ENCODE measurements at regions not wholly inside any gene's neighbourhood (a gene's known extent, or its start where the extent isn't known, plus 50 kb on each side); places are given as distances from the start of the nearest gene placed in this dataset.

DNA sequence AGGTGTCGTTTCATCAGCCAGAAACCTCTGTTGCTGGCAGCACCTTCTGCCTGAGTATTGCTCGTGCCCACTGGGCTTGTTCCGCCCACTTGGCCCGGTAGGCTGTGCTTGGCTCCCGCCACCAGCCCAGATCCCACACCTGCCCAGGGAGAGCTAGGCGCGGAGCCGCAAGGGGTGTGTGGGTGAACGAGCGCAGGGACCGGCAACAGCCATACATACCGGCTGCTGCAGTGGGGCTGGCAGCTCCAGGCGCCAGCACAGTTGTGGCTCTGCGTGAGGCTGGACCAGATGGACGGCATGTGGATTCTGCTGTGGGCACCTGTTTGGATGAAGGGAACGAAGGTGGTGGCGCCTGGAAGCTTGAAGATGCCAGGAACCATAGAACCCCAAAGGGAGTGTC lies 331.5 kb upstream of the MCTP2 start (continued):
- TF ChIP-seq, protein P1, sequence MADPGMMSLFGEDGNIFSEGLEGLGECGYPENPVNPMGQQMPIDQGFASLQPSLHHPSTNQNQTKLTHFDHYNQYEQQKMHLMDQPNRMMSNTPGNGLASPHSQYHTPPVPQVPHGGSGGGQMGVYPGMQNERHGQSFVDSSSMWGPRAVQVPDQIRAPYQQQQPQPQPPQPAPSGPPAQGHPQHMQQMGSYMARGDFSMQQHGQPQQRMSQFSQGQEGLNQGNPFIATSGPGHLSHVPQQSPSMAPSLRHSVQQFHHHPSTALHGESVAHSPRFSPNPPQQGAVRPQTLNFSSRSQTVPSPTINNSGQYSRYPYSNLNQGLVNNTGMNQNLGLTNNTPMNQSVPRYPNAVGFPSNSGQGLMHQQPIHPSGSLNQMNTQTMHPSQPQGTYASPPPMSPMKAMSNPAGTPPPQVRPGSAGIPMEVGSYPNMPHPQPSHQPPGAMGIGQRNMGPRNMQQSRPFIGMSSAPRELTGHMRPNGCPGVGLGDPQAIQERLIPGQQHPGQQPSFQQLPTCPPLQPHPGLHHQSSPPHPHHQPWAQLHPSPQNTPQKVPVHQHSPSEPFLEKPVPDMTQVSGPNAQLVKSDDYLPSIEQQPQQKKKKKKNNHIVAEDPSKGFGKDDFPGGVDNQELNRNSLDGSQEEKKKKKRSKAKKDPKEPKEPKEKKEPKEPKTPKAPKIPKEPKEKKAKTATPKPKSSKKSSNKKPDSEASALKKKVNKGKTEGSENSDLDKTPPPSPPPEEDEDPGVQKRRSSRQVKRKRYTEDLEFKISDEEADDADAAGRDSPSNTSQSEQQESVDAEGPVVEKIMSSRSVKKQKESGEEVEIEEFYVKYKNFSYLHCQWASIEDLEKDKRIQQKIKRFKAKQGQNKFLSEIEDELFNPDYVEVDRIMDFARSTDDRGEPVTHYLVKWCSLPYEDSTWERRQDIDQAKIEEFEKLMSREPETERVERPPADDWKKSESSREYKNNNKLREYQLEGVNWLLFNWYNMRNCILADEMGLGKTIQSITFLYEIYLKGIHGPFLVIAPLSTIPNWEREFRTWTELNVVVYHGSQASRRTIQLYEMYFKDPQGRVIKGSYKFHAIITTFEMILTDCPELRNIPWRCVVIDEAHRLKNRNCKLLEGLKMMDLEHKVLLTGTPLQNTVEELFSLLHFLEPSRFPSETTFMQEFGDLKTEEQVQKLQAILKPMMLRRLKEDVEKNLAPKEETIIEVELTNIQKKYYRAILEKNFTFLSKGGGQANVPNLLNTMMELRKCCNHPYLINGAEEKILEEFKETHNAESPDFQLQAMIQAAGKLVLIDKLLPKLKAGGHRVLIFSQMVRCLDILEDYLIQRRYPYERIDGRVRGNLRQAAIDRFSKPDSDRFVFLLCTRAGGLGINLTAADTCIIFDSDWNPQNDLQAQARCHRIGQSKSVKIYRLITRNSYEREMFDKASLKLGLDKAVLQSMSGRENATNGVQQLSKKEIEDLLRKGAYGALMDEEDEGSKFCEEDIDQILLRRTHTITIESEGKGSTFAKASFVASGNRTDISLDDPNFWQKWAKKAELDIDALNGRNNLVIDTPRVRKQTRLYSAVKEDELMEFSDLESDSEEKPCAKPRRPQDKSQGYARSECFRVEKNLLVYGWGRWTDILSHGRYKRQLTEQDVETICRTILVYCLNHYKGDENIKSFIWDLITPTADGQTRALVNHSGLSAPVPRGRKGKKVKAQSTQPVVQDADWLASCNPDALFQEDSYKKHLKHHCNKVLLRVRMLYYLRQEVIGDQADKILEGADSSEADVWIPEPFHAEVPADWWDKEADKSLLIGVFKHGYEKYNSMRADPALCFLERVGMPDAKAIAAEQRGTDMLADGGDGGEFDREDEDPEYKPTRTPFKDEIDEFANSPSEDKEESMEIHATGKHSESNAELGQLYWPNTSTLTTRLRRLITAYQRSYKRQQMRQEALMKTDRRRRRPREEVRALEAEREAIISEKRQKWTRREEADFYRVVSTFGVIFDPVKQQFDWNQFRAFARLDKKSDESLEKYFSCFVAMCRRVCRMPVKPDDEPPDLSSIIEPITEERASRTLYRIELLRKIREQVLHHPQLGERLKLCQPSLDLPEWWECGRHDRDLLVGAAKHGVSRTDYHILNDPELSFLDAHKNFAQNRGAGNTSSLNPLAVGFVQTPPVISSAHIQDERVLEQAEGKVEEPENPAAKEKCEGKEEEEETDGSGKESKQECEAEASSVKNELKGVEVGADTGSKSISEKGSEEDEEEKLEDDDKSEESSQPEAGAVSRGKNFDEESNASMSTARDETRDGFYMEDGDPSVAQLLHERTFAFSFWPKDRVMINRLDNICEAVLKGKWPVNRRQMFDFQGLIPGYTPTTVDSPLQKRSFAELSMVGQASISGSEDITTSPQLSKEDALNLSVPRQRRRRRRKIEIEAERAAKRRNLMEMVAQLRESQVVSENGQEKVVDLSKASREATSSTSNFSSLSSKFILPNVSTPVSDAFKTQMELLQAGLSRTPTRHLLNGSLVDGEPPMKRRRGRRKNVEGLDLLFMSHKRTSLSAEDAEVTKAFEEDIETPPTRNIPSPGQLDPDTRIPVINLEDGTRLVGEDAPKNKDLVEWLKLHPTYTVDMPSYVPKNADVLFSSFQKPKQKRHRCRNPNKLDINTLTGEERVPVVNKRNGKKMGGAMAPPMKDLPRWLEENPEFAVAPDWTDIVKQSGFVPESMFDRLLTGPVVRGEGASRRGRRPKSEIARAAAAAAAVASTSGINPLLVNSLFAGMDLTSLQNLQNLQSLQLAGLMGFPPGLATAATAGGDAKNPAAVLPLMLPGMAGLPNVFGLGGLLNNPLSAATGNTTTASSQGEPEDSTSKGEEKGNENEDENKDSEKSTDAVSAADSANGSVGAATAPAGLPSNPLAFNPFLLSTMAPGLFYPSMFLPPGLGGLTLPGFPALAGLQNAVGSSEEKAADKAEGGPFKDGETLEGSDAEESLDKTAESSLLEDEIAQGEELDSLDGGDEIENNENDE (IDR thresholded peaks at IDR 0.05; ENCODE audit: insufficient replicate concordance, low read length): no peak
- TF ChIP-seq TCF12 (IDR thresholded peaks at IDR 0.05; ENCODE audit: low read depth, low read length) (no peak), CREB1 (IDR thresholded peaks at IDR 0.05) (no peak), CHD1 (IDR thresholded peaks at IDR 0.05; ENCODE audit: low read depth, low read length) (no peak), ASH2L (IDR thresholded peaks at IDR 0.05; ENCODE audit: low read length) (no peak), RFX5 (IDR thresholded peaks at IDR 0.05; ENCODE audit: borderline replicate concordance, low read depth, low read length) (no peak), EGR1 (IDR thresholded peaks at IDR 0.05; ENCODE audit: borderline replicate concordance, low read depth, low read length) (no peak), TAF7 (optimal IDR thresholded peaks at IDR 0.05; ENCODE audit: borderline replicate concordance, low read depth, low read length) (no peak), CTBP2 (IDR thresholded peaks at IDR 0.05; ENCODE audit: borderline replicate concordance, insufficient read depth, insufficient read length, low read length) (no peak), GABPA (IDR thresholded peaks at IDR 0.05; ENCODE audit: borderline replicate concordance, insufficient read depth, low read length) (no peak), TBP (IDR thresholded peaks at IDR 0.05; ENCODE audit: low read depth, low read length) (no peak)

All from H1 (cell line).